Inflammatory macrophage treated with lipopolysaccharide for 4 hours (primary cell): ENCODE measurements at regions not wholly inside any gene's neighbourhood (a gene's known extent, or its start where the extent isn't known, plus 50 kb on each side); places are given as distances from the start of the nearest gene placed in this dataset.

ENCODE experiments used
- DNase-seq: peaks from one replicate; pipeline ENCODE4 v3.0.0-alpha.2; 2020

- no peak for DNase-seq
Observed at GRCh38 chr5:29905626-29906353, 1287.7 kb upstream of the CDH6 start.

GRCh38 chr5:29902859-29903258 is 1290.6 kb upstream of the CDH6 start:
- no peak for DNase-seq

- no peak for DNase-seq
Observed at GRCh38 chr5:29899583-29899982, 1293.9 kb upstream of the CDH6 start.

GRCh38 chr5:29897916-29898315 is 1295.6 kb upstream of the CDH6 start:
- no peak for DNase-seq

- no peak for DNase-seq
Observed at GRCh38 chr5:29896646-29897045, 1296.8 kb upstream of the CDH6 start.

GRCh38 chr5:29894668-29895067 is 1298.8 kb upstream of the CDH6 start:
- DNase-seq: no peak

GRCh38 chr5:29889051-29889450 is 1304.4 kb upstream of the CDH6 start:
- no peak for DNase-seq

GRCh38 chr5:29885595-29885994 is 1307.9 kb upstream of the CDH6 start:
- DNase-seq: no peak

GRCh38 chr5:29882036-29882435 is 1311.5 kb upstream of the CDH6 start:
- DNase-seq: no peak

- no peak for DNase-seq
Observed at GRCh38 chr5:29879401-29879800, 1314.1 kb upstream of the CDH6 start.

GRCh38 chr5:29878599-29878998 is 1314.9 kb upstream of the CDH6 start:
- no peak for DNase-seq

- DNase-seq: no peak
Observed at GRCh38 chr5:29867155-29867554, 1326.3 kb upstream of the CDH6 start.

GRCh38 chr5:29853711-29854220 is 1339.7 kb upstream of the CDH6 start:
- no peak for DNase-seq

- no peak for DNase-seq
Observed at GRCh38 chr5:29852329-29852728, 1341.2 kb upstream of the CDH6 start.

GRCh38 chr5:29845206-29845605 is 1348.3 kb upstream of the CDH6 start:
- no peak for DNase-seq

GRCh38 chr5:29833394-29833793 is 1360.1 kb upstream of the CDH6 start:
- no peak for DNase-seq

- no peak for DNase-seq
Observed at GRCh38 chr5:29822521-29822920, 1371.0 kb upstream of the CDH6 start.

- DNase-seq: no peak
Observed at GRCh38 chr5:29811914-29812679, 1381.4 kb upstream of the CDH6 start.

GRCh38 chr5:29805804-29806203 is 1387.7 kb upstream of the CDH6 start:
- DNase-seq: no peak

GRCh38 chr5:29800752-29801151 is 1392.7 kb upstream of the CDH6 start:
- DNase-seq: no peak

- DNase-seq: no peak
Observed at GRCh38 chr5:29796013-29796412, 1397.5 kb upstream of the CDH6 start.

GRCh38 chr5:29795096-29795652 is 1398.3 kb upstream of the CDH6 start:
- no peak for DNase-seq

GRCh38 chr5:29794141-29794787 is 1399.2 kb upstream of the CDH6 start:
- DNase-seq: no peak
